Coronary artery (tissue), 2 donors: ENCODE measurements at regions not wholly inside any gene's neighbourhood (a gene's known extent, or its start where the extent isn't known, plus 50 kb on each side); places are given as distances from the start of the nearest gene placed in this dataset.

Experiments used
- DNase-seq: peaks from one replicate; pipeline ENCODE4 v3.0.0-alpha.2; 2017; ENCODE audit warnings: low spot score
- H3K27ac ChIP-seq, 2 donors: fragments of 200-600 bp; sonication (generic); one replicate each; pipeline ENCODE4 v1.5.1; 2016 to 2019
- H3K4me3 ChIP-seq: fragments of 200-600 bp; sonication (generic); 2 replicates; pipeline ENCODE4 v1.5.1; 2016; ENCODE audit warnings: mild to moderate bottlenecking, moderate library complexity
- TF ChIP-seq, protein P1 (sequence below): fragments of 200-600 bp; sonication (generic); IDR thresholded peaks from one replicate; pipeline ENCODE4 v1.5.1; 2019; ENCODE audit warnings: antibody characterized with exemption

DNA sequence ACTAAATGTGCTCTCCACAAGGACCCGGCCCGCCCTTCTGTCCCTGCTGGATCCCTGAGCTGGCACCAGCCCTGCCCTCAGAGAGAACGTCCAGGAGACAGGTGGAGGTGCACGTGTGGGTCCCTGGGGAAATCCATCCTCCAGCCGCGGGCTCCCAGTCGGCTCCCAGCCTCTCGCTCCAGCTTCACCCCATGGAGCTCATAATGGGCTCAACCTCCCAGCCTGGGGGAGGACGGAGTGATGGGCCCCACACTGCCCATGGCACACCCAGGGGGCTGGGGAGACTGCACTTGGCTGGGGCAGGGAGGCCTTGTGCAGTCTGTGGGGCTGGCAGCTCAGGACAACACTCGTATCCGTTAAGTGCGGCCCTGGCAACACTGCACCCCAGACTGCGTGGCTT is 250.5 kb downstream of the TMEM121 start:
- TF ChIP-seq, protein P1, sequence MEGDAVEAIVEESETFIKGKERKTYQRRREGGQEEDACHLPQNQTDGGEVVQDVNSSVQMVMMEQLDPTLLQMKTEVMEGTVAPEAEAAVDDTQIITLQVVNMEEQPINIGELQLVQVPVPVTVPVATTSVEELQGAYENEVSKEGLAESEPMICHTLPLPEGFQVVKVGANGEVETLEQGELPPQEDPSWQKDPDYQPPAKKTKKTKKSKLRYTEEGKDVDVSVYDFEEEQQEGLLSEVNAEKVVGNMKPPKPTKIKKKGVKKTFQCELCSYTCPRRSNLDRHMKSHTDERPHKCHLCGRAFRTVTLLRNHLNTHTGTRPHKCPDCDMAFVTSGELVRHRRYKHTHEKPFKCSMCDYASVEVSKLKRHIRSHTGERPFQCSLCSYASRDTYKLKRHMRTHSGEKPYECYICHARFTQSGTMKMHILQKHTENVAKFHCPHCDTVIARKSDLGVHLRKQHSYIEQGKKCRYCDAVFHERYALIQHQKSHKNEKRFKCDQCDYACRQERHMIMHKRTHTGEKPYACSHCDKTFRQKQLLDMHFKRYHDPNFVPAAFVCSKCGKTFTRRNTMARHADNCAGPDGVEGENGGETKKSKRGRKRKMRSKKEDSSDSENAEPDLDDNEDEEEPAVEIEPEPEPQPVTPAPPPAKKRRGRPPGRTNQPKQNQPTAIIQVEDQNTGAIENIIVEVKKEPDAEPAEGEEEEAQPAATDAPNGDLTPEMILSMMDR: no peak
- no peak for DNase-seq
- Histone ChIP-seq H3K4me3 (no peak overlapping the region), H3K27ac (no peak overlapping the region)

DNA sequence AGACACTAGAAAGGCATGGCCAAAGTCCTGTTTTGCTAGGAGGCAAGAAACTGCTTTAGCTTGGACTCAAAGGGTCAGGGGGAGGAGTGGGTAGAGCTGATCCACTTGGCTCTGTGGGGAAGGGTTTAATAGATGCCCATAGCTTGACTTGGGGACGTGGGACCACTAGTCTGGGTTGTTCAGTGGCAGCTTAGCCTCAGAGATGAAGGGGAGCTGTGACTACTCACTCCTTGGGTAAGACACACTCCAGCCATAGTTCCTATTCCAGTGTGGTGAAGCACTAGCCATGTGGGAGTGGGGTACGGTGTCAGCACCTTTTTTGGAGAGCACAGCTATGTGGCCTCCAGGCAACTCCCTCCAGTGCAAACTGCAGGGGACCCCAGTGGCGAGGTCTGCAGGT is 257.3 kb downstream of the TMEM121 start:
- no peak for DNase-seq
- no peak overlapping the region for H3K4me3 ChIP-seq
- no peak overlapping the region for H3K27ac ChIP-seq
- TF ChIP-seq, protein P1: no peak

DNA sequence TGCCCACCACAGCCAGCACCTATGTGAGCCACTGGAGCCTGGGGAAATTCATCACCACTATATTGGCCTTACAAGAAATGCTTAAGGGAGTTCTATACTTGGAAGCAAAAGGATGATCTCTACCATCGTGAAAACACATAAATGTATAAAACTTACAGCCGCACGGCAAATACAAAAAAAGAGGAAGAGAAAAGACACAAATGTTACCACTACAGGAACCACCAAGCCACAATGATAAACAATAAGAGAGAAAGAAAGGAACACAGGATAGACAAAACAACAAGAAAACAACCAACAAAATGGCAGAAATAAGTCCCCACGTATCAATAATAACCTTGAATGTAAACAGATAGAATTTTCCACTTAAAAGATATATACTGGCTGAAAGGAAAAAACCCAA is 267.5 kb downstream of the TMEM121 start:
- TF ChIP-seq, protein P1: no peak
- H3K27ac ChIP-seq: no peak overlapping the region
- no peak overlapping the region for H3K4me3 ChIP-seq
- no peak for DNase-seq

DNA sequence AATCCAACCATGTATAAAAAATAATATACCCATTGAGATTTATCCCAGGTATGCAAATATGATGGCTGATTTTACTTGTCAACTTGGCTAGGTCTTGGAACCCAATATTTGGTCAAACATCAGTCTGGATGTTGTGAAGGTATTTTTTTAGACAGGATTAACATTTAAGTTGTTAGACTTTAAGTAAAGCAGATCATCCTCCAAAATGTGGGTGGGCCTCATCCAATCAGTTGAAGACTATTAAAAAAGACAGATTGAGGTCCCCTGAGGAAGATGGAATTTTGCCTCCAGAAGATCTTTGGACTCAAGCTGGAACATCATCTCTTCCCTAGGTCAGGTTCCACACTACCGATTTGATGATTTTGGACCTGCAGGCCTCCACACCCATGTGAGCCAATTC is 271.2 kb downstream of the TMEM121 start:
- no peak for DNase-seq
- TF ChIP-seq, protein P1: no peak
- Histone ChIP-seq H3K27ac (no peak overlapping the region), H3K4me3 (no peak overlapping the region)

DNA sequence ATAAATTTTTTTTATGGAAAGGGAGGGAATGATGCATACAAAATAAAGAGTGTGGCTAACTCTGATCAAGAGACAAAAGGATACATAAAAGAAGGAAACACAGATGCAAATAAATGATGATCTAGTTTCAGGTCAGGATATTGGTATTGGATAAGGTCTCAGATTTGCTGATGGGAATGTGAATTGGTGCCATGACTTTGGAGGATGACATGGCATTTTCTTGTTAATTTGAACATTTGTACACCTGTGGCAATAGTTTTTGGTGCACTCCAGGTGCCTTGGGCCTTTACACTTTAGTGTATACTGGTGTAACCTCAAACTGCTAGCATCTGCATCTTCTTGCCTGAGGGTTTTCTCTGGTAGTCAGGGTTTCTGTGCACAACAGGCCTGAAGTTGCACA is 279.3 kb downstream of the TMEM121 start:
- Histone ChIP-seq H3K27ac (no peak overlapping the region), H3K4me3 (no peak overlapping the region)
- no peak for DNase-seq
- TF ChIP-seq, protein P1: no peak

DNA sequence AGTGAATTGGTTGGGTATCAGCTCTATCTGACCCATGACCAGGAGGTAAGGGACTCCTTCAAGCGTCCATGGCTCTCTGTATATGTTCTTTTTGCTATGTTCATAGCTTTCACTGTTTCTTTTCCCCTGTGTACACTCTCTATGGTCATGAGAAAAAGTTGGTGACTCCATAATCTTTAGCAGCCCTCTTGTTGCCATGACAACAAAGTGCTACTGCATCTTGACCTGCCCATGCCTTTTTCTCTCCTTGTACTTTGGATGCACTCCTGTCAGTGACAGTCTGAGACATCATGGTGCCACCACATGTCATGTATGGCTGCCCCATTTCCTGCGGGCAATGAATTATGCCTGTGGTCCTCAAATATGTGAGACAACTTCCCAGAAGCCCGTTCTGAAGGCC is 280.2 kb downstream of the TMEM121 start:
- DNase-seq: no peak
- TF ChIP-seq, protein P1: no peak

DNA sequence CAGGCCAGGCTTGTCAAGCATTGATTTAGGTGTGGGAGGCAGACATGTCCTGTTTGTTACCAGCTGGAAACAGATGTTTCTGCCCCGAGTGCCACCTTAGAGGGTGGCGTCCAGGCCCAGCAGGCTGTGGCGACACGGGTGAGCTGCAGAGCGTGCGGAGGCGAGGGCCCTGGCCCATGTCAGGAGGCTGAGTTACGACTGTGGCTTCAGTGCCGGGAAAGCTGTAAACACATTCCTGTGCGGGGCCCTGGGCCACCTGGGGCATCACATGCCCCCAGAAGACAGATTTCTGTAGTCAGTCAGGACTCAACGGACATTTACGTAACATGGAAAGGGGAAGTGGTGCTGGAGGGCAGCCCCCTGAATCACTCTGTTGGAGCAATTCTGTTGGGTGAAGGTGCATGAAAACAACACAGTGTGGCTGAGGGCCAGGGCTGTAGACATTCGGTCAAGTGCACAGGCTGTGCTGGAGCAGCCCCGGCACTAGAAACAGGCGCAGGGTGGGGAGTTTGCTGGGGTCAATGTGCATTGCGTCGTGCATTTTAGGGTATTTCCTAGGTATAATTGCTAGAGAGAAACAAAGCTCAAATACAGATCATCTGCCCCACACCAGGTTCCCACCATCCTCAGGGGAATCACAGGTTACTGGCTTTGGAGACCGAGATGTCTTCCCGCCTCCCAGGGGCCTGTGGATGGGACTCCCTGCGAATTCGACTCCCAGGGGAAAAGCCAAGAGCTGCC is 291.8 kb downstream of the TMEM121 start:
- no peak overlapping the region for H3K4me3 ChIP-seq
- no peak for DNase-seq
- TF ChIP-seq, protein P1: no peak
- H3K27ac ChIP-seq: no peak overlapping the region

More for the DNA sequence above, 280.2 kb downstream of the TMEM121 start:
- no peak overlapping the region for H3K27ac ChIP-seq
- no peak overlapping the region for H3K4me3 ChIP-seq
